ENCODE measurements at regions not wholly inside any gene's neighbourhood (a gene's known extent, or its start where the extent isn't known, plus 50 kb on each side); places are given as distances from the start of the nearest gene placed in this dataset.

- WGBS: 90% methylated on average over 2 of the region's 2 CpGs
- H3K27me3 ChIP-seq: no peaks in the 10 kb centered on the region
- no peak for TF ChIP-seq POLR2AphosphoS5 (IDR thresholded peaks at IDR 0.05)
- TF ChIP-seq, protein P1, sequence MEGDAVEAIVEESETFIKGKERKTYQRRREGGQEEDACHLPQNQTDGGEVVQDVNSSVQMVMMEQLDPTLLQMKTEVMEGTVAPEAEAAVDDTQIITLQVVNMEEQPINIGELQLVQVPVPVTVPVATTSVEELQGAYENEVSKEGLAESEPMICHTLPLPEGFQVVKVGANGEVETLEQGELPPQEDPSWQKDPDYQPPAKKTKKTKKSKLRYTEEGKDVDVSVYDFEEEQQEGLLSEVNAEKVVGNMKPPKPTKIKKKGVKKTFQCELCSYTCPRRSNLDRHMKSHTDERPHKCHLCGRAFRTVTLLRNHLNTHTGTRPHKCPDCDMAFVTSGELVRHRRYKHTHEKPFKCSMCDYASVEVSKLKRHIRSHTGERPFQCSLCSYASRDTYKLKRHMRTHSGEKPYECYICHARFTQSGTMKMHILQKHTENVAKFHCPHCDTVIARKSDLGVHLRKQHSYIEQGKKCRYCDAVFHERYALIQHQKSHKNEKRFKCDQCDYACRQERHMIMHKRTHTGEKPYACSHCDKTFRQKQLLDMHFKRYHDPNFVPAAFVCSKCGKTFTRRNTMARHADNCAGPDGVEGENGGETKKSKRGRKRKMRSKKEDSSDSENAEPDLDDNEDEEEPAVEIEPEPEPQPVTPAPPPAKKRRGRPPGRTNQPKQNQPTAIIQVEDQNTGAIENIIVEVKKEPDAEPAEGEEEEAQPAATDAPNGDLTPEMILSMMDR (IDR thresholded peaks at IDR 0.05): no peak
- no peak for TF ChIP-seq POLR2A (IDR thresholded peaks at IDR 0.05)
- TF ChIP-seq EP300 (IDR thresholded peaks at IDR 0.05): no peak
Observed at GRCh38 chr4:62901101-62901500, 1508.1 kb downstream of the TECRL start.

GRCh38 chr4:62899646-62900364, 1509.4 kb downstream of the TECRL start:
- no peak for DNase-seq (ENCODE audit: low spot score in 2 of 2)

More at GRCh38 chr4:62901101-62901500, 1508.1 kb downstream of the TECRL start:
- Histone ChIP-seq H3K27ac (no peak overlapping the region), H3K36me3 (no peaks in the 10 kb centered on the region), H3K4me1 (no peaks in the 10 kb centered on the region), H3K4me3 (no peak overlapping the region), H3K9me3 (peaks cover 8% of the 10 kb centered on the region)
- DNase-seq (ENCODE audit: low spot score in 2 of 2): no peak

DNA sequence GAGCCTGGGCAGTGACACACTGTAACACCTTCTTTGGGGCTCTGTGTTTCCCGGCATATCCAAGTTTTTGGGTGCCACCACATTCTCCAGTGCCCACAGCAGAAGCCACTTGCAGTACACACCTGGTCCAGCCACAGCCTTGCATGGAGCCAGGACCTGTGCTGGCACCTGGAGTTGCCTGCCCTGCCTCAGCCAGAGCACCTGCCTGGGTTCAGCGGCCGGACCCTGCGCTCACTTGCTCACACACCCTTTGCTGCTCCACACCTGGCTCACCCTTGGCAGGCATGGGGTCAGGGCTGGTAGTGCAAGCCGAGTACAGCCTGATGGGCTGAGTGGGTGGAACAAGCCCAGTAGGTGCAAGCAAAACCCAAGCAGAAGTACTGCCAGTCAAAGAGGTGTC, 1511.1 kb downstream of the TECRL start:
- H3K27ac ChIP-seq: no peak overlapping the region
- DNase-seq (ENCODE audit: low spot score in 2 of 2): peak; percentile 21 to 73
- no peaks in the 10 kb centered on the region for H3K27me3 ChIP-seq
- no peak overlapping the region for H3K4me3 ChIP-seq
- TF ChIP-seq POLR2A (IDR thresholded peaks at IDR 0.05): no peak
- no peak for TF ChIP-seq EP300 (IDR thresholded peaks at IDR 0.05)
- TF ChIP-seq, protein P1 (IDR thresholded peaks at IDR 0.05): no peak
- TF ChIP-seq POLR2AphosphoS5 (IDR thresholded peaks at IDR 0.05): no peak
- H3K9me3 ChIP-seq: peaks cover 8% of the 10 kb centered on the region
- H3K36me3 ChIP-seq: no peaks in the 10 kb centered on the region
- WGBS: 98% methylated on average over 5 of the region's 5 CpGs
- no peaks in the 10 kb centered on the region for H3K4me1 ChIP-seq

More at GRCh38 chr4:62899646-62900364, 1509.4 kb downstream of the TECRL start:
- Histone ChIP-seq H3K9me3 (peaks cover 8% of the 10 kb centered on the region), H3K27me3 (no peaks in the 10 kb centered on the region), H3K4me1 (no peaks in the 10 kb centered on the region), H3K27ac (no peak overlapping the region), H3K36me3 (no peaks in the 10 kb centered on the region), H3K4me3 (no peak overlapping the region)
- TF ChIP-seq, protein P1 (IDR thresholded peaks at IDR 0.05): no peak
- TF ChIP-seq POLR2A (IDR thresholded peaks at IDR 0.05) (no peak), EP300 (IDR thresholded peaks at IDR 0.05) (no peak), POLR2AphosphoS5 (IDR thresholded peaks at IDR 0.05) (no peak)

GRCh38 chr4:62896721-62897120, 1512.5 kb downstream of the TECRL start:
- peaks cover 8% of the 10 kb centered on the region for H3K9me3 ChIP-seq
- H3K27me3 ChIP-seq: no peaks in the 10 kb centered on the region
- TF ChIP-seq, protein P1 (IDR thresholded peaks at IDR 0.05): no peak
- TF ChIP-seq EP300 (IDR thresholded peaks at IDR 0.05) (no peak), POLR2A (IDR thresholded peaks at IDR 0.05) (no peak), POLR2AphosphoS5 (IDR thresholded peaks at IDR 0.05) (no peak)
- no peaks in the 10 kb centered on the region for H3K4me1 ChIP-seq
- peak in 1 of 2 donors; percentile 20 for DNase-seq (ENCODE audit: low spot score in 2 of 2)
- 71% methylated on average over 1 of the region's 3 CpGs for WGBS
- no peak overlapping the region for H3K27ac ChIP-seq
- no peak overlapping the region for H3K4me3 ChIP-seq
- H3K36me3 ChIP-seq: no peaks in the 10 kb centered on the region

DNA sequence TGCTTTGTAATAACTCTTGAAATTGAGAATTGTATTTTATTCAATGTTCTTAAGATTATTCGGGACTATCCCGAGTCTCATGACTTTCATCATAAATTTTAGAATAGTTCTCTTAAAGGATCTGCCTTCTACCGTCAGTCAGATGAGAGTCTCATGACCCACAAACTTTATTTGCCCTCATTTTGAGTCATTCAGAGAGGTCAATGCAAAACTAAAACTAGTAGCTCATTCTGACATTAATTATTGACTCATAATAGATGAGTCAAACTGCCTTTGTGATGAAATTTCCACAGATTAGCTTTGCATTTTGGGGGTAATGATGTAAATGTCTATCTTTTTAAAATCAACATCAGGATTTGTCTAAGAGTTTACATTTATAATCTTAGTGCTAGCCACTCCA, 1527.3 kb downstream of the TECRL start:
- TF ChIP-seq, protein P1 (IDR thresholded peaks at IDR 0.05): no peak
- no peak for TF ChIP-seq POLR2AphosphoS5 (IDR thresholded peaks at IDR 0.05)
- TF ChIP-seq EP300 (IDR thresholded peaks at IDR 0.05): no peak
- no peak for TF ChIP-seq POLR2A (IDR thresholded peaks at IDR 0.05)
- 87% methylated on average over 3 of the region's 3 CpGs for WGBS
- no peaks in the 10 kb centered on the region for H3K9me3 ChIP-seq
- no peaks in the 10 kb centered on the region for H3K27me3 ChIP-seq
- H3K36me3 ChIP-seq: no peaks in the 10 kb centered on the region
- no peaks in the 10 kb centered on the region for H3K4me1 ChIP-seq
- DNase-seq (ENCODE audit: low spot score in 2 of 2): no peak
- no peak overlapping the region for H3K27ac ChIP-seq
- no peak overlapping the region for H3K4me3 ChIP-seq
